Adrenal gland (tissue), 5 donors: ENCODE measurements at regions not wholly inside any gene's neighbourhood (a gene's known extent, or its start where the extent isn't known, plus 50 kb on each side); places are given as distances from the start of the nearest gene placed in this dataset.

Experiments used
- POLR2A ChIP-seq, 2 donors: fragments of 450-650 bp; IDR thresholded peaks; one replicate each; pipeline ENCODE4 v1.6.1; 2017; ENCODE audit warnings: antibody characterized with exemption in 2 of 2, mild to moderate bottlenecking in 2 of 2, moderate library complexity in 1 of 2
- TF ChIP-seq, protein P1 (sequence below), 6 experiments: fragments of 450-650 bp in 4 of 6; fragments of 200-600 bp in 2 of 6; sonication (generic) in 1 of 6; IDR thresholded peaks; 1 replicate in 5 of 6; 2 replicates in 1 of 6; pipeline versions ENCODE4 v1.5.1 to v1.8.0; 2016 to 2021; ENCODE audit warnings: antibody characterized with exemption in 6 of 6, mild to moderate bottlenecking in 2 of 6, moderate library complexity in 1 of 6
- donor health status: DM: no; HTN: no; CAD: no.

DNA sequence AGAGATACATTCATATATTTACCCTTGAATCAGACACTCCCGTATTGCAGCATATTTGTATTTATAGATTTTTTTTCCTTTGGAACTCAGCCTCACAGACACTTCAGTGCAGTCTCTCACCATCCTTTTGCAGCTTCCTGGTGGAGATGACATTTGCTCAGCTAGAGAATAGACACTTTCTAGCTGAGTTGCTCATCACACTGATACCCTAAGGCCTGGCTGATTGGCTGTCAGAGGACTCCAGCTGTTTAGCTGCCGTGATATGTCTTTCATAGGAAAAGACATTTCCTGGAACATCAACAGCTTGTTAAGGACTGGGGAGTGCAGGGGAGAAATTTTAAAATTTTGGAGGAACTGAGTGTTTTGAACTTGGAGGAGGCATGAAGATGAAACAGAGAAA lies 429.6 kb downstream of the SMARCA1 start:
- TF ChIP-seq POLR2A (IDR thresholded peaks at IDR 0.05): no peak
- TF ChIP-seq, protein P1, sequence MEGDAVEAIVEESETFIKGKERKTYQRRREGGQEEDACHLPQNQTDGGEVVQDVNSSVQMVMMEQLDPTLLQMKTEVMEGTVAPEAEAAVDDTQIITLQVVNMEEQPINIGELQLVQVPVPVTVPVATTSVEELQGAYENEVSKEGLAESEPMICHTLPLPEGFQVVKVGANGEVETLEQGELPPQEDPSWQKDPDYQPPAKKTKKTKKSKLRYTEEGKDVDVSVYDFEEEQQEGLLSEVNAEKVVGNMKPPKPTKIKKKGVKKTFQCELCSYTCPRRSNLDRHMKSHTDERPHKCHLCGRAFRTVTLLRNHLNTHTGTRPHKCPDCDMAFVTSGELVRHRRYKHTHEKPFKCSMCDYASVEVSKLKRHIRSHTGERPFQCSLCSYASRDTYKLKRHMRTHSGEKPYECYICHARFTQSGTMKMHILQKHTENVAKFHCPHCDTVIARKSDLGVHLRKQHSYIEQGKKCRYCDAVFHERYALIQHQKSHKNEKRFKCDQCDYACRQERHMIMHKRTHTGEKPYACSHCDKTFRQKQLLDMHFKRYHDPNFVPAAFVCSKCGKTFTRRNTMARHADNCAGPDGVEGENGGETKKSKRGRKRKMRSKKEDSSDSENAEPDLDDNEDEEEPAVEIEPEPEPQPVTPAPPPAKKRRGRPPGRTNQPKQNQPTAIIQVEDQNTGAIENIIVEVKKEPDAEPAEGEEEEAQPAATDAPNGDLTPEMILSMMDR (IDR thresholded peaks at IDR 0.05): no peak
